Neural cell (in vitro differentiated cells): ENCODE measurements at regions not wholly inside any gene's neighbourhood (a gene's known extent, or its start where the extent isn't known, plus 50 kb on each side); places are given as distances from the start of the nearest gene placed in this dataset.

Experiments
- H2AFZ ChIP-seq: fragments of 200-600, 300-800 bp; sonication (generic), shearing (Covaris generic); 2 replicates; pipeline ENCODE4 v1.6.0; 2014; ENCODE audit warnings: low read depth, mild to moderate bottlenecking, antibody characterized with exemption, low read length, moderate library complexity
- H3F3A ChIP-seq: fragments of 200-600 bp; shearing (Covaris generic); 2 replicates; pipeline ENCODE4 v1.6.1; 2016; ENCODE audit warnings: mild to moderate bottlenecking, moderate library complexity, mixed read lengths, antibody characterized with exemption, low read length; ENCODE audit not compliant: insufficient read depth, poor library complexity, severe bottlenecking
- H3K27ac ChIP-seq: fragments of 200-600, 300-800 bp; sonication (generic), shearing (Covaris generic); 2 replicates; pipeline ENCODE4 v1.5.1; 2014; ENCODE audit warnings: mild to moderate bottlenecking, low read length, moderate library complexity
- H3K27me3 ChIP-seq: fragments of 300-800, 200-600 bp; sonication (generic), shearing (Covaris generic); 2 replicates; pipeline ENCODE4 v1.6.0; 2014; ENCODE audit warnings: mild to moderate bottlenecking, low read depth, low read length, moderate library complexity; ENCODE audit not compliant: insufficient read depth
- H3K36me3 ChIP-seq: fragments of 300-800, 200-600 bp; sonication (generic), shearing (Covaris generic); 2 replicates; pipeline ENCODE4 v1.5.1; 2014; ENCODE audit warnings: mild to moderate bottlenecking, antibody characterized with exemption, low read length, moderate library complexity; ENCODE audit not compliant: insufficient read depth
- H3K4me2 ChIP-seq: fragments of 300-800, 200-600 bp; sonication (generic), shearing (Covaris generic); 2 replicates; pipeline ENCODE4 v1.6.0; 2014; ENCODE audit warnings: mild to moderate bottlenecking, low read length
- H3K4me3 ChIP-seq: fragments of 300-800, 200-600 bp; sonication (generic), shearing (Covaris generic); 2 replicates; pipeline ENCODE4 v1.5.1; 2014; ENCODE audit warnings: mild to moderate bottlenecking, low read length, moderate library complexity
- H3K79me2 ChIP-seq: fragments of 200-600 bp; shearing (Covaris generic); replicated peaks from 2 replicates; pipeline ENCODE4 v1.6.0; 2014; ENCODE audit warnings: mild to moderate bottlenecking, low read length, moderate library complexity; ENCODE audit not compliant: insufficient read depth
- H3K9ac ChIP-seq: fragments of 300-800, 200-600 bp; sonication (generic), shearing (Covaris generic); 2 replicates; pipeline ENCODE4 v1.6.1; 2016; ENCODE audit warnings: mild to moderate bottlenecking, low read length, mixed read lengths
- H3K9me2 ChIP-seq: fragments of 200-600 bp; shearing (Covaris generic); 2 replicates; pipeline ENCODE4 v1.6.1; 2016; ENCODE audit warnings: mild to moderate bottlenecking, low read length, mixed read lengths; ENCODE audit not compliant: insufficient read depth
- H3K9me3 ChIP-seq: fragments of 200-600, 300-800 bp; sonication (generic), shearing (Covaris generic); 2 replicates; pipeline ENCODE4 v1.6.1; 2016; ENCODE audit warnings: mild to moderate bottlenecking, mixed run types, low read length, moderate library complexity, mixed read lengths
- H4K20me1 ChIP-seq: fragments of 200-600 bp; shearing (Covaris generic); 2 replicates; pipeline ENCODE4 v1.6.1; 2016; ENCODE audit warnings: mild to moderate bottlenecking, mixed run types; ENCODE audit not compliant: insufficient read depth
- EP300 ChIP-seq: fragments of 450-650 bp; conservative IDR thresholded peaks from 2 replicates; pipeline ENCODE4 v1.6.1; 2014; ENCODE audit warnings: antibody characterized with exemption, mild to moderate bottlenecking, moderate library complexity; ENCODE audit not compliant: poor library complexity, severe bottlenecking
- EZH2 ChIP-seq: fragments of 200-600, 300-800 bp; shearing (Covaris generic), sonication (generic); IDR thresholded peaks from 2 replicates; pipeline ENCODE4 v1.6.1; 2014; ENCODE audit warnings: antibody characterized with exemption, low read length, borderline replicate concordance, mild to moderate bottlenecking; ENCODE audit not compliant: insufficient read depth, poor library complexity, severe bottlenecking
- MXI1 ChIP-seq: fragments of 450-650 bp; conservative IDR thresholded peaks from 2 replicates; pipeline ENCODE4 v1.6.1; 2014; ENCODE audit warnings: antibody characterized with exemption, mild to moderate bottlenecking; ENCODE audit not compliant: poor library complexity, severe bottlenecking
- POLR2AphosphoS5 ChIP-seq: IDR thresholded peaks from 2 replicates; pipeline ENCODE4 v1.6.1; 2012
- RAD21 ChIP-seq: fragments of 450-650 bp; conservative IDR thresholded peaks from 2 replicates; pipeline ENCODE4 v1.6.1; 2014; ENCODE audit warnings: antibody characterized with exemption, mild to moderate bottlenecking, moderate library complexity
- REST ChIP-seq: IDR thresholded peaks from 2 replicates; pipeline ENCODE4 v1.6.1; 2012; ENCODE audit warnings: borderline replicate concordance
- SMC3 ChIP-seq: fragments of 450-650 bp; conservative IDR thresholded peaks from 2 replicates; pipeline ENCODE4 v1.6.1; 2014; ENCODE audit warnings: antibody characterized with exemption, mild to moderate bottlenecking, moderate library complexity; ENCODE audit not compliant: poor library complexity
- TAF1 ChIP-seq: IDR thresholded peaks from 2 replicates; pipeline ENCODE4 v1.6.1; 2012; ENCODE audit warnings: low read depth
- TF ChIP-seq, protein P1 (sequence below): fragments of 450-650 bp; IDR thresholded peaks from 2 replicates; pipeline ENCODE4 v1.5.1; 2014; ENCODE audit warnings: antibody characterized with exemption, mild to moderate bottlenecking, moderate library complexity; ENCODE audit not compliant: poor library complexity, severe bottlenecking

GRCh38 chr3:124142389-124142970, 150.6 kb upstream of the ROPN1 start:
- Histone ChIP-seq H3F3A (no peaks in the 10 kb centered on the region), H3K4me3 (no peak overlapping the region), H3K4me2 (no peak overlapping the region), H4K20me1 (peaks cover 6% of the 10 kb centered on the region), H3K9me2 (no peaks in the 10 kb centered on the region), H3K36me3 (no peaks in the 10 kb centered on the region), H3K27ac (no peak overlapping the region), H3K79me2 (peaks cover 34% of the 10 kb centered on the region), H3K9me3 (no peaks in the 10 kb centered on the region), H3K9ac (no peak overlapping the region), H2AFZ (no peak overlapping the region), H3K27me3 (no peaks in the 10 kb centered on the region)
- TF ChIP-seq RAD21, result no peak

DNA sequence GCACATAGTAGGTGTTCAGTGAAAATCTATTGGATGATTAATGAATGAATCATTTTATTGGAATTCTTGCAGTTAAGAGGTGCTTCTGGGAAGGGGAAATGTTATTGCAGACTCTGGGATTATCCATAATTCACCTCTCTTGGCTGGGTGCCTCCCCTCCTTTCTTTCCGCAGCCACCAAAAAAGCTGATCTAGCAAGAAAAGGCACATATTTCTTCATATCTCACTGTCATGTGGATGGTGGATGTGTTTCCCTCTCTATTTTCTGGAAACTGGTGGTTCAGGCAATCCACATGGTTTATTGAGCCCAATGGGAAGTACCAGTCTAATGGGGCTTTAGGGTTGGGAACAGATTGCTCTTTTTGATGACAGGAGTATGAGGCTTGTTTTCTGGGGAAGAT, 151.1 kb upstream of the ROPN1 start:
- peaks cover 33% of the 10 kb centered on the region for H3K79me2 ChIP-seq
- no peaks in the 10 kb centered on the region for H3K27me3 ChIP-seq
- no peaks in the 10 kb centered on the region for H3K9me2 ChIP-seq
- no peaks in the 10 kb centered on the region for H3K36me3 ChIP-seq
- peaks cover 6% of the 10 kb centered on the region for H4K20me1 ChIP-seq
- TF ChIP-seq RAD21 (no peak), REST (no peak), TAF1 (no peak), SMC3 (no peak), POLR2AphosphoS5 (no peak), EP300 (no peak), EZH2 (no peak), MXI1 (no peak)
- TF ChIP-seq, protein P1, sequence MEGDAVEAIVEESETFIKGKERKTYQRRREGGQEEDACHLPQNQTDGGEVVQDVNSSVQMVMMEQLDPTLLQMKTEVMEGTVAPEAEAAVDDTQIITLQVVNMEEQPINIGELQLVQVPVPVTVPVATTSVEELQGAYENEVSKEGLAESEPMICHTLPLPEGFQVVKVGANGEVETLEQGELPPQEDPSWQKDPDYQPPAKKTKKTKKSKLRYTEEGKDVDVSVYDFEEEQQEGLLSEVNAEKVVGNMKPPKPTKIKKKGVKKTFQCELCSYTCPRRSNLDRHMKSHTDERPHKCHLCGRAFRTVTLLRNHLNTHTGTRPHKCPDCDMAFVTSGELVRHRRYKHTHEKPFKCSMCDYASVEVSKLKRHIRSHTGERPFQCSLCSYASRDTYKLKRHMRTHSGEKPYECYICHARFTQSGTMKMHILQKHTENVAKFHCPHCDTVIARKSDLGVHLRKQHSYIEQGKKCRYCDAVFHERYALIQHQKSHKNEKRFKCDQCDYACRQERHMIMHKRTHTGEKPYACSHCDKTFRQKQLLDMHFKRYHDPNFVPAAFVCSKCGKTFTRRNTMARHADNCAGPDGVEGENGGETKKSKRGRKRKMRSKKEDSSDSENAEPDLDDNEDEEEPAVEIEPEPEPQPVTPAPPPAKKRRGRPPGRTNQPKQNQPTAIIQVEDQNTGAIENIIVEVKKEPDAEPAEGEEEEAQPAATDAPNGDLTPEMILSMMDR, result no peak
- no peak overlapping the region for H3K9ac ChIP-seq
- H3K27ac ChIP-seq, result no peak overlapping the region
- no peak overlapping the region for H3K4me3 ChIP-seq
- H2AFZ ChIP-seq, result no peak overlapping the region
- no peaks in the 10 kb centered on the region for H3K9me3 ChIP-seq
- H3F3A ChIP-seq, result no peaks in the 10 kb centered on the region
- H3K4me2 ChIP-seq, result no peak overlapping the region
